ENCODE measurements at regions not wholly inside any gene's neighbourhood (a gene's known extent, or its start where the extent isn't known, plus 50 kb on each side); places are given as distances from the start of the nearest gene placed in this dataset.
A peak's percentile ranks its signal among the peaks of the same experiment; 100 is the strongest.

- H3K9me3 ChIP-seq, result peaks cover 5% of the 10 kb centered on the region
- H3K27me3 ChIP-seq, result no peaks in the 10 kb centered on the region
- H3K4me3 ChIP-seq, result no peak overlapping the region
- DNase-seq, result no peak
- no peaks in the 10 kb centered on the region for H3K36me3 ChIP-seq
These were observed 351.5 kb downstream of the GADD45G start for GRCh38 chr9:89956331-89956730.

GRCh38 chr9:89956907-89957306 is 352.1 kb downstream of the GADD45G start:
- DNase-seq, result no peak
- no peak overlapping the region for H3K4me3 ChIP-seq
- peaks cover 5% of the 10 kb centered on the region for H3K9me3 ChIP-seq
- no peaks in the 10 kb centered on the region for H3K36me3 ChIP-seq
- no peaks in the 10 kb centered on the region for H3K27me3 ChIP-seq

GRCh38 chr9:89958086-89958485 is 353.3 kb downstream of the GADD45G start:
- Histone ChIP-seq H3K9me3 (peaks cover 2% of the 10 kb centered on the region), H3K4me3 (no peak overlapping the region), H3K27me3 (no peaks in the 10 kb centered on the region), H3K36me3 (no peaks in the 10 kb centered on the region)
- DNase-seq, result no peak

GRCh38 chr9:89961616-89962341 is 357.0 kb downstream of the GADD45G start:
- H3K36me3 ChIP-seq, result no peaks in the 10 kb centered on the region
- H3K4me3 ChIP-seq, result no peak overlapping the region
- DNase-seq, result peak; percentile 17
- H3K9me3 ChIP-seq, result no peaks in the 10 kb centered on the region
- H3K27me3 ChIP-seq, result no peaks in the 10 kb centered on the region

- no peak for DNase-seq
- Histone ChIP-seq H3K27me3 (no peaks in the 10 kb centered on the region), H3K4me3 (no peak overlapping the region), H3K9me3 (no peaks in the 10 kb centered on the region), H3K36me3 (no peaks in the 10 kb centered on the region)
These were observed 358.5 kb downstream of the GADD45G start for GRCh38 chr9:89963280-89963679.

GRCh38 chr9:89967527-89967926 is 362.7 kb downstream of the GADD45G start:
- DNase-seq, result no peak
- Histone ChIP-seq H3K36me3 (no peaks in the 10 kb centered on the region), H3K9me3 (no peaks in the 10 kb centered on the region), H3K27me3 (no peaks in the 10 kb centered on the region), H3K4me3 (no peak overlapping the region)

GRCh38 chr9:89969156-89969675 is 364.4 kb downstream of the GADD45G start:
- DNase-seq, result no peak
- H3K9me3 ChIP-seq, result no peaks in the 10 kb centered on the region
- H3K36me3 ChIP-seq, result no peaks in the 10 kb centered on the region
- no peaks in the 10 kb centered on the region for H3K27me3 ChIP-seq
- no peak overlapping the region for H3K4me3 ChIP-seq

GRCh38 chr9:89969881-89970639 is 365.2 kb downstream of the GADD45G start:
- Histone ChIP-seq H3K9me3 (no peaks in the 10 kb centered on the region), H3K4me3 (no peak overlapping the region), H3K36me3 (no peaks in the 10 kb centered on the region), H3K27me3 (no peaks in the 10 kb centered on the region)
- DNase-seq, result peak; percentile 44

- Histone ChIP-seq H3K4me3 (no peak overlapping the region), H3K36me3 (no peaks in the 10 kb centered on the region), H3K27me3 (no peaks in the 10 kb centered on the region), H3K9me3 (no peaks in the 10 kb centered on the region)
- DNase-seq, result no peak
These were observed 365.9 kb downstream of the GADD45G start for GRCh38 chr9:89970701-89971100.

GRCh38 chr9:89972535-89972934 is 367.7 kb downstream of the GADD45G start:
- no peak for DNase-seq
- H3K9me3 ChIP-seq, result no peaks in the 10 kb centered on the region
- H3K4me3 ChIP-seq, result no peak overlapping the region

GRCh38 chr9:89974582-89974981 is 369.8 kb downstream of the GADD45G start:
- Histone ChIP-seq H3K27me3 (no peaks in the 10 kb centered on the region), H3K4me3 (no peak overlapping the region), H3K9me3 (no peaks in the 10 kb centered on the region), H3K36me3 (no peaks in the 10 kb centered on the region)
- DNase-seq, result no peak

More at GRCh38 chr9:89972535-89972934, 367.7 kb downstream of the GADD45G start:
- Histone ChIP-seq H3K36me3 (no peaks in the 10 kb centered on the region), H3K27me3 (no peaks in the 10 kb centered on the region)

GRCh38 chr9:89975024-89975423 is 370.2 kb downstream of the GADD45G start:
- no peaks in the 10 kb centered on the region for H3K27me3 ChIP-seq
- no peaks in the 10 kb centered on the region for H3K36me3 ChIP-seq
- no peaks in the 10 kb centered on the region for H3K9me3 ChIP-seq
- DNase-seq, result no peak
- no peak overlapping the region for H3K4me3 ChIP-seq

GRCh38 chr9:89975630-89976029 is 370.8 kb downstream of the GADD45G start:
- H3K36me3 ChIP-seq, result no peaks in the 10 kb centered on the region
- H3K27me3 ChIP-seq, result no peaks in the 10 kb centered on the region
- H3K9me3 ChIP-seq, result no peaks in the 10 kb centered on the region
- no peak overlapping the region for H3K4me3 ChIP-seq
- DNase-seq, result no peak

GRCh38 chr9:89978185-89978584 is 373.4 kb downstream of the GADD45G start:
- peaks cover 4% of the 10 kb centered on the region; the same call in 1 of the 2 replicates for H3K9me3 ChIP-seq
- no peaks in the 10 kb centered on the region for H3K27me3 ChIP-seq
- DNase-seq, result peak; percentile 16
- H3K4me3 ChIP-seq, result no peak overlapping the region
- no peaks in the 10 kb centered on the region for H3K36me3 ChIP-seq

GRCh38 chr9:89980600-89980999 is 375.8 kb downstream of the GADD45G start:
- DNase-seq, result no peak
- Histone ChIP-seq H3K9me3 (peaks cover 8% of the 10 kb centered on the region), H3K27me3 (no peaks in the 10 kb centered on the region), H3K36me3 (no peaks in the 10 kb centered on the region), H3K4me3 (no peak overlapping the region)

GRCh38 chr9:89982016-89982415 is 377.2 kb downstream of the GADD45G start:
- Histone ChIP-seq H3K9me3 (peaks cover 8% of the 10 kb centered on the region), H3K4me3 (no peak overlapping the region), H3K27me3 (no peaks in the 10 kb centered on the region), H3K36me3 (no peaks in the 10 kb centered on the region)
- DNase-seq, result no peak

- H3K27me3 ChIP-seq, result no peaks in the 10 kb centered on the region
- H3K4me3 ChIP-seq, result no peak overlapping the region
These were observed 378.6 kb downstream of the GADD45G start for GRCh38 chr9:89983411-89983810.

GRCh38 chr9:89984214-89984613 is 379.4 kb downstream of the GADD45G start:
- no peaks in the 10 kb centered on the region for H3K36me3 ChIP-seq
- H3K9me3 ChIP-seq, result peaks cover 8% of the 10 kb centered on the region
- DNase-seq, result no peak
- no peaks in the 10 kb centered on the region for H3K27me3 ChIP-seq
- no peak overlapping the region for H3K4me3 ChIP-seq

More at GRCh38 chr9:89983411-89983810, 378.6 kb downstream of the GADD45G start:
- Histone ChIP-seq H3K9me3 (peaks cover 8% of the 10 kb centered on the region), H3K36me3 (no peaks in the 10 kb centered on the region)
- DNase-seq, result no peak
